Umbilical cord (tissue), 1 donor: ENCODE measurements at regions not wholly inside any gene's neighbourhood (a gene's known extent, or its start where the extent isn't known, plus 50 kb on each side); places are given as distances from the start of the nearest gene placed in this dataset.

Source experiments
- DNase-seq: peaks from one replicate; pipeline ENCODE4 v3.0.0-alpha.2; 2015; ENCODE audit warnings: low spot score

GRCh38 chr1:198861636-198862035 lies 222.8 kb downstream of the PTPRC start:
- DNase-seq, result peak; percentile 24

- DNase-seq, result no peak
Measured at GRCh38 chr1:198864695-198865094, 225.9 kb downstream of the PTPRC start.

DNA sequence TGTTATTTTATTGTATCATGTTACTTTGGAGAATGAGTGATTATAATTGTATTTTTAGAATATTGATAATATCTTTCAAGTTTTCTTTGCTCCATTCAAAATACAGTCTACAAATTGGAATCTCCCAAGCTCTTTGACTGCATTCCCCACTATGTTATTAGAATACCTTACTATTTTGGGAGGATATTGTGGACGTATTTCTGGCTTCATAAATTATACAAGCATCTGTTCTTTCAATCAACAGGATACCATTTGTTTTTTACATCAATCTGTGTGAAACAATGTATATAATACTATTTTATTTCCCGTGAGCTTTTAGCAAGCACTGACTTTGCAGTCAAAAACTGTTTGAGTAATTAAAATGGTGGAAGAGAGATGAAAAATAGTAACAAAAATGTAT lies 226.5 kb downstream of the PTPRC start:
- no peak for DNase-seq

GRCh38 chr1:198867182-198867581 lies 228.3 kb downstream of the PTPRC start:
- DNase-seq, result no peak

DNA sequence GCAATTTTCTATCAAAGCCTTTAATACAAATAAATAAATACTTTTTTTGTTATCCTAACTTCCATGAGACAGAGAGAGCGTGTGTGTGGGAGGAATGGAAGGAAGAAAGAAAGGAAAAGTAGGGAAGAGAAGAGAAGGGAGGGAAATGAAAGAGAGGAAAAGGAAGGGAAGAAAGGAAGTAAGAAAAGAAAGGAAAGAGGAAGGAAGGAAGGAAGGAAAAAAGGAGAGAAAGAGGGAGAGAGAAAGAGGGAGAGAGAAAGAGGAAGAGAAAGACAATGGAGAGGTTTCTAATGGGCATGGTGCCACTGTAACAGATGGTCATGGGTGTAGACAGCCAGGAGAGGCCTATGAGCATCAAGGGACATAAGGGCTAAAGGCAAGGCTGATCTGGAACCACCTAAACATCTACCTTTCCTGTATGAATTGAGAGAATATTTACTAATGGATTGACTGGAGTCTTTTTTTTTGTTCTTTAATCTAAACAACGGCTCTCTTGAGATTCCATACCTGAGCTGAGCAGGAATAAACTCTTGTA lies 234.9 kb downstream of the PTPRC start:
- DNase-seq, result no peak

DNA sequence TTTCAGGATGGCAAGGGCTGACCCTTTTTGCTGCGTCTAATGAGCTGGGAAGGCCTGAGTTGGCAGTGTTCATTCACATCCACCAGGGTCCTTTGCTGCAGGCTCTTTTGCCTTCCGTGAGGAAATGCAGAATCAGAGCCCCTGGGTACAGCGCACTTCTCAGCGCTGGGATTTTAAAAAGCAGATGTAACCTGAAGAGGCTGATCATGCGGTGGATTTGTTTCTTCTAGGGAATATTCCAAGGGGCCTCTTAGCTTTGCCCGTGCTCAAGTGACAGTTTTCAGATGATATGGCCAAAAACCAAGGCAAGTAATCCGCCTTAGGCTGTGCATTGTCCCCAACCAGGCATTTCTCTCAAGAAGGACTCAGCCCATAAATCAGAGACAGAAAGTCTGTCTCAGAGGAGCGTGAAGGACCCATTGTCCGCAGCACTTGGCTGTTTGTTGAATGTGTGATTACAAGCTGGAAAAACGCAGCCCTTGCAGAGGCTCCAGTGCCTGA lies 237.6 kb downstream of the PTPRC start:
- peak; percentile 21 for DNase-seq

DNA sequence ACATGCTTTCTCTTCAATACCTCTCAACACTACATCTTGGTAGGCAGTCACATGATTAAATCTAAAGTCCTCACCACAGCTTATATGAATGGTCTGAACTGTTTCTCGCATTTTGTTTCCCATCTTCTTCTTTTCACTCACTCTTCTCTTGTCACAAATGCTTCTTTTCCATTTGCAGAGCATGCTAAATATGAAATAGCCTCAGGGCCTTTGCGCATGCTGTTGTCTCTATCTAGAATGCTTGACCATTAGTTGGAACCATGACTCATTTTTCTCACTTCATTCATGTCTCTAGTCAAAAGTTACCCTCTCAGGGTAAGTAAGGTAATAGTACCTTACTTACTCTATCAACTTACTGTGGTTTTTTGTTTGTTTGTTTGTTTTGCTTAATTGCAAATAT lies 239.7 kb downstream of the PTPRC start:
- no peak for DNase-seq

DNA sequence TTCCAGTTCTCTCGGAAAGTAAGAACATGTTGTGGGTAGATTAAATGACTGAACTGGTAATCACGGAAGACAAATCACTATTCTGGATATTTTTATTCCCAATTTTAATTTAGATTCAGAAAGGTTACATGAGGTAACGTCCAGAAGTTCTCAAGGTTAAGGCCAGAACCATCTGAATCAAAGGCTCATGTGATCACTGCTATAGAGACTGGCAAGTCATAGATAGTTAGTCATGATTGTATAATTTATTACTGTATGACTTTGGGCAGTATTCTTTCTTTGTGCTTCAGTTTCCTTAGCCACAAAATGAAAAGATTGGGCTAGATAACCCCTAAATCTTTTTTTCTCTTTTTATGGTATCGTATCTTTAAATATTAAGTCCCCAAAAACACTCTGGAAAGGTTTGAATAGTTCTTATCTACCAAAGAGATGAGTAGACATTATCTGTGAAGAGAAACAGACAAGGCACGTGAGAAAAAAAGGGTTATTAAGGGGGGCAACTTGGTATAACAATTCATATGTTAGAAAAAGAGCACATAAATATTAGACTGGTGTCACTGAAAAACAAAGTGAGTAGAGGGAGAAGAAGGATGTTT lies 241.0 kb downstream of the PTPRC start:
- peak; percentile 23 for DNase-seq

DNA sequence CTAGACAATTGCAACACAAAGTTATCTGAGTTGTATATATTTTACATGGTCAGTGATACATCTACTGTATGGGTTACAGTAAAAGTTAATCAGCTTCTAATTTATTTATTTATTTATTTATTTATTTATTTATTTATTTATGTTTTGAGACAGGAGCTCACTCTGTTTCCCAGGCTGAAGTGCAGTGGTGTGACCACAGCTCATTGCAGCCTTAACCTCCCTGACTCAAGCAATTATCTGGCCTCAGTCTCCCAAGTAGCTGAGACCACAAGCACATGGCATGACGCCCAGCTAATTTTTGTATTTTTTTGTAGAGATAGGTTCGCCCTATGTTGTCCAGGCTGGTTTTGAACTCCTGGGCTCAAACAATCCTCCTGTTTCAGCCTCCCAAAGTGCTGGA lies 241.6 kb downstream of the PTPRC start:
- DNase-seq, result no peak

GRCh38 chr1:198880818-198881597 lies 242.2 kb downstream of the PTPRC start:
- DNase-seq, result peak; percentile 66

DNA sequence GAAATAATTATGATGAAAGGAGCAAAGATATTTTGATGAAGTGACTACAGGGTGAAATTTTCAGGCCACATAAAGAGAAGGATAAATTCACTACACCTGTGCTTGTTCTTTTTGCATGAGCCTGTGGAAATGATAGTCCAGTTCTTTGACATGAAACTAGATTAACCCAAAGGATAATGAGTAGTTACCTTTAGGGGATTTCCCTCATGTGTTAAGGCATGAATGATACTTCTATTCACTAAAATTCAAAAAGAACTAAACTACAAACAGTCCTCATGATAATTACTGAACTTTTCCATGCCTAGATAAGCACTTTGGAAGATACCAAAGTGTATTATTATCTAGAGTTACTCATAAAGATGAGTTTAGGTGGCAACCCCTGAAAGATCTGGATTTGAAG lies 244.3 kb downstream of the PTPRC start:
- no peak for DNase-seq

DNA sequence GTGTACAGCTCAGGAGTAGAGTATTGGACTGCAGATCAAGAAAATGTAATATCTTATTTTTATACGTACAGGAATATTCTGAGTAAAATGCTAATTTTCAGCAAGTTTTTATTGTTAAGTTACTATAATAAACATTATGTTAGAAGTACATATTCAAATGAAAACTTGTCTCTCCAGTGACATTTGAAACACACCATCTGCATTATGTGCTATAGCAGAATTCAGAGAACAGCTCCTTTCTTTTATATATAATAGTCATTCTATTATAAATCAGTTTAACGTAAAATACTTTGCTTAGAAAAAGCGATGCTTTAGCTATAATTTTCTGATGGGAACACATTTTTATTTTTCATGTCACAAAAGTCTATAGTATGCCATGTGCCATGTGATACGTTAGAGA lies 249.0 kb downstream of the PTPRC start:
- DNase-seq, result no peak

GRCh38 chr1:198888379-198888943 lies 249.6 kb downstream of the PTPRC start:
- peak; percentile 50 for DNase-seq

GRCh38 chr1:198889101-198889500 lies 250.3 kb downstream of the PTPRC start:
- no peak for DNase-seq

DNA sequence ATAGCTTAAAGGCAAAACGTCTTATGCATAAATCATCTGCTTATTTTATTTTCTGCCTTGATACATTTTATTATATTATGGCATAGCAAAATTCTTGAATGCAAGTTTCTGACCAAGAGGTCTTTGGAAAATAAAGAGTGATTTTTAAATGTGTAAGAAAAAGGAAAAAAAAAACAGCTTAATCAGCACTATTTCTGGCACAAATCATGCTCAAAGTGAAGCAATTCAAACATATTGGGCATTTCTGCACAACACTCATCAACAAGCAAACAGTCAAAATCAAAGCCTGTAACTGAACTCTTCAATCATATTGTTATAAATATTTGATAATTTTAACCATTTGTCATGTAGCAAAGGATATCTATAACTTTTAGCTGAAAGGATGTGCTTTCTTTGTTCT lies 250.9 kb downstream of the PTPRC start:
- no peak for DNase-seq

DNA sequence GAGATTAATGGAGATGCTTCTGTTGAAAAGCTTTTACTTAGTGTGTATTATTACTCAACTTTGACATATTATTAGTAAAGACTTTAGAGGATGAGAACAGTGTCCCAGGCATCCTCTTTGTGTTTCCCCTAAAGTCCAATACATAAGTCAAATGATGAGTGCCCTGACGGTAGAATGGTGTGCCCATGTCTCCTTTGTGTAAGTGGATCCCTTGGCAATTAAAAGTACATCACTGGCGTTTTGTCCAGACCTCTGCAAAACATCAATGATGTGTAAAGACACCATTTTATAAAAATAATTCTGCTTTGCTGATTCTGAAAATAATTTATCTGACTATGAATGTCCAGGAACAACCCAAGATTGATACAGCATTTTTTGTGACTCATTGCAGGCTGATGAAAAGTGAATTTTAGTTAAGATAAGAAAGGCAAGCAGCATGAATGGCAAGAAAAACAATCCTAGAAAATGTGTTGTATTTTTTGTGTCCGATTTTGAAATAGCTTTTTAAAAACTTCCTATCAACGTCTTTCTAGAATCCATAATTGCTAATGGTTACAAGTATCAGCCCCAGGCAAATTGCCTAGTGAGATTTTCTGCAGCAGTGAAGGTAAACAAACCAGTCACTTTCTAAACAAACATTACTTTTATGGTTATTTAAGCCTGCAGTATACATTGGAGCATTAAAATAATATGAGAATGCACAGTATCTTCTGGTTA lies 251.5 kb downstream of the PTPRC start:
- no peak for DNase-seq

- DNase-seq, result no peak
Measured at GRCh38 chr1:198892065-198892464, 253.2 kb downstream of the PTPRC start.

DNA sequence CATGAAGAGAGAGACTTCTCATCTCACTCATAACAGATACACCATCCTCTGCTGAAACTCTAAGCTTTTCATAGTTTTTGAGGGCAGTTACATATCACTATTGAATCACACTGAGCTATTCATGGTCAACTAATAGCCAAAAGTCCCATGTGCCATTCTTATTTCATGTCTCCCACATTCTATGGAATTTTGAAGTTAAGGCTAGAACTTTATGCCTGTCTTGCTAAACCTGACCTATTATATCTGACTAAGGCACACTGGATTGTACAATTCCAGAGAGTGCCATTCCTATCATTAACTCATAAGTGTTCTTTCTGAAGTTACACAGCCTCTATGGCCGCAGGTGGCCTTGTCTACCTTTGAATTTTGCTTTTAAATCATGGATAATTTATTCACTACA lies 254.3 kb downstream of the PTPRC start:
- DNase-seq, result no peak

DNA sequence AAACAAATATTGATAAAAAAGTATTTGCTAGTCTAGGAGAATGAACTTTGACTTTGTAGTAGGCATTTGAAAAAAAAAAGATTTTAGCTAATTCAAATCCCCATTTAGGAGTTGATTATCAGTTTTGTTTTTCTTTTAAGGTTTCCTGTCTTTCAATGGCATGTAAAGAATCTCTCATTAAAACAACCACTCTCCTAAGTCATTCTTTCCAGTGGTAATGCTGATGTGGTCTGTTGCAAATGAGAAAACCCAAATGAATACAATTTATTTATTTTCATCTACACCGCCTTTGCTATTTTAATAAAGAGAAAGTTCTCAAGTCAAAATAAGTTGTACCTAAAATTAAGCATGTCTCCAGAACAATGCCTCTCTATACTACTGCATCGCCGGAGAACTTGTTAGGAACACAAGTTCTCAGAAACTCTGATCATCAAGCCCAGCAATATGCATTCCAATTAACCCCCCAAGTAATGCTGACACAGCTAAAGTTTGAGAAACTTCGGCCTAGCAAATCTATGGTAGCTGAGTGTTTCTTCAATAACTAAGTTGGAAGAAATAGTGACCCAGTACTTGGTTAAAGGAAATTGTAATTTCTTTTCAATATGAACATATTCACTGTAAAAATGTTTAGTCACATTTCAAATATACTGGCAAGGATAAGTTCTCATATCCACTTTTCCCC lies 255.1 kb downstream of the PTPRC start:
- no peak for DNase-seq

- DNase-seq, result no peak
Measured at GRCh38 chr1:198901266-198901665, 262.4 kb downstream of the PTPRC start.

GRCh38 chr1:198902655-198903054 lies 263.8 kb downstream of the PTPRC start:
- DNase-seq, result no peak
